HG03469 (cell line): ENCODE measurements at regions not wholly inside any gene's neighbourhood (a gene's known extent, or its start where the extent isn't known, plus 50 kb on each side); places are given as distances from the start of the nearest gene placed in this dataset.
"Not testable (repeated sequence)": the region's sequence is repeated elsewhere in the genome, so short reads cannot be mapped to it uniquely, and the experiment has no call there.

Source experiments
- ATAC-seq: cut with Tn5 transposase; IDR thresholded peaks from one replicate; pipeline ENCODE4 v1.9.1; 2021; ENCODE audit warnings: mild to moderate bottlenecking, moderate library complexity, moderate number of reproducible peaks; ENCODE audit not compliant: unreplicated experiment

- ATAC-seq, result no peak
These were observed 213.0 kb upstream of the PDE3A start for GRCh38 chr12:20155374-20155773.

- not testable (repeated sequence) for ATAC-seq
These were observed 207.4 kb upstream of the PDE3A start for GRCh38 chr12:20160899-20161298.

- ATAC-seq, result no peak
These were observed 193.7 kb upstream of the PDE3A start for GRCh38 chr12:20174528-20175175.

- ATAC-seq, result no peak
These were observed 192.5 kb upstream of the PDE3A start for GRCh38 chr12:20175704-20176388.

- no peak for ATAC-seq
These were observed 186.7 kb upstream of the PDE3A start for GRCh38 chr12:20181416-20182180.

GRCh38 chr12:20183563-20183962 lies 184.8 kb upstream of the PDE3A start:
- ATAC-seq, result no peak

GRCh38 chr12:20184514-20184913 lies 183.8 kb upstream of the PDE3A start:
- no peak for ATAC-seq

GRCh38 chr12:20187456-20187855 lies 180.9 kb upstream of the PDE3A start:
- ATAC-seq, result no peak

- no peak for ATAC-seq
These were observed 179.2 kb upstream of the PDE3A start for GRCh38 chr12:20188930-20189653.

- no peak for ATAC-seq
These were observed 178.6 kb upstream of the PDE3A start for GRCh38 chr12:20189767-20190166.

GRCh38 chr12:20194171-20194570 lies 174.2 kb upstream of the PDE3A start:
- ATAC-seq, result no peak

GRCh38 chr12:20196767-20197166 lies 171.6 kb upstream of the PDE3A start:
- ATAC-seq, result no peak

- no peak for ATAC-seq
These were observed 170.9 kb upstream of the PDE3A start for GRCh38 chr12:20197411-20197810.

- no peak for ATAC-seq
These were observed 168.6 kb upstream of the PDE3A start for GRCh38 chr12:20199780-20200179.

GRCh38 chr12:20201733-20202132 lies 166.6 kb upstream of the PDE3A start:
- ATAC-seq, result no peak

- no peak for ATAC-seq
These were observed 162.5 kb upstream of the PDE3A start for GRCh38 chr12:20205854-20206253.

- ATAC-seq, result no peak
These were observed 161.9 kb upstream of the PDE3A start for GRCh38 chr12:20206410-20206809.

GRCh38 chr12:20210621-20211215 lies 157.6 kb upstream of the PDE3A start:
- no peak for ATAC-seq

GRCh38 chr12:20211541-20211940 lies 156.8 kb upstream of the PDE3A start:
- ATAC-seq, result no peak

- ATAC-seq, result no peak
These were observed 156.3 kb upstream of the PDE3A start for GRCh38 chr12:20211981-20212421.
